Neural cell (in vitro differentiated cells): ENCODE measurements at regions not wholly inside any gene's neighbourhood (a gene's known extent, or its start where the extent isn't known, plus 50 kb on each side); places are given as distances from the start of the nearest gene placed in this dataset.

Experiments
- EZH2 ChIP-seq: fragments of 200-600, 300-800 bp; shearing (Covaris generic), sonication (generic); IDR thresholded peaks from 2 replicates; pipeline ENCODE4 v1.6.1; 2014; ENCODE audit warnings: antibody characterized with exemption, low read length, borderline replicate concordance, mild to moderate bottlenecking; ENCODE audit not compliant: insufficient read depth, poor library complexity, severe bottlenecking
- MXI1 ChIP-seq: fragments of 450-650 bp; conservative IDR thresholded peaks from 2 replicates; pipeline ENCODE4 v1.6.1; 2014; ENCODE audit warnings: antibody characterized with exemption, mild to moderate bottlenecking; ENCODE audit not compliant: poor library complexity, severe bottlenecking
- POLR2AphosphoS5 ChIP-seq: IDR thresholded peaks from 2 replicates; pipeline ENCODE4 v1.6.1; 2012
- SMC3 ChIP-seq: fragments of 450-650 bp; conservative IDR thresholded peaks from 2 replicates; pipeline ENCODE4 v1.6.1; 2014; ENCODE audit warnings: antibody characterized with exemption, mild to moderate bottlenecking, moderate library complexity; ENCODE audit not compliant: poor library complexity
- TF ChIP-seq, protein P1 (sequence below): fragments of 450-650 bp; IDR thresholded peaks from 2 replicates; pipeline ENCODE4 v1.5.1; 2014; ENCODE audit warnings: antibody characterized with exemption, mild to moderate bottlenecking, moderate library complexity; ENCODE audit not compliant: poor library complexity, severe bottlenecking

DNA sequence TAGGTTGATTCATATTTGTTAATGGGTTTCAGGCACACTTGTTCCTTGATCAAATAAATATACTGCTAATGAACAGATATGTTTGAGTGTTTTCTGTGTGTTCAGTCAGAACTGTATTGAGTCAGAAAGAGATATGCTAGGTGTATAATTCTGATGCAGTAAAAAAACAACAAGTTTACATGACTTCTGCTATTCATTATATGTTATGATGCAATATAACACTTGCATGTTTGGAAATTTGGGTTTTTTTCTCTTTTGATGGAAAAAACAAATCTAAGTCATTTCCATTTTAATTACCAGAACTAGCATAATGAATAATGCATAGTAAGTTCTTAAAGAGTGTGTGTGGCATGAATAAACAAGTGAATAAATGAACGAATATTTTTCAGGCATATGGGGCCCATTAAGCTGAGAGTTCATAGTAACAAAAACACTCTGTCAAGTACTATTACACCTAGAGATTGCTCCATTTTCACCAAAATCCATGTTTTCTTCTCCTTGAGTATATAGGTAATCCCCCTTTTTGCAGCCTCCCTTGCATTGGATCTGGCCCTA, 208.3 kb upstream of the NT5E start:
- TF ChIP-seq EZH2: no peak
- TF ChIP-seq, protein P1, sequence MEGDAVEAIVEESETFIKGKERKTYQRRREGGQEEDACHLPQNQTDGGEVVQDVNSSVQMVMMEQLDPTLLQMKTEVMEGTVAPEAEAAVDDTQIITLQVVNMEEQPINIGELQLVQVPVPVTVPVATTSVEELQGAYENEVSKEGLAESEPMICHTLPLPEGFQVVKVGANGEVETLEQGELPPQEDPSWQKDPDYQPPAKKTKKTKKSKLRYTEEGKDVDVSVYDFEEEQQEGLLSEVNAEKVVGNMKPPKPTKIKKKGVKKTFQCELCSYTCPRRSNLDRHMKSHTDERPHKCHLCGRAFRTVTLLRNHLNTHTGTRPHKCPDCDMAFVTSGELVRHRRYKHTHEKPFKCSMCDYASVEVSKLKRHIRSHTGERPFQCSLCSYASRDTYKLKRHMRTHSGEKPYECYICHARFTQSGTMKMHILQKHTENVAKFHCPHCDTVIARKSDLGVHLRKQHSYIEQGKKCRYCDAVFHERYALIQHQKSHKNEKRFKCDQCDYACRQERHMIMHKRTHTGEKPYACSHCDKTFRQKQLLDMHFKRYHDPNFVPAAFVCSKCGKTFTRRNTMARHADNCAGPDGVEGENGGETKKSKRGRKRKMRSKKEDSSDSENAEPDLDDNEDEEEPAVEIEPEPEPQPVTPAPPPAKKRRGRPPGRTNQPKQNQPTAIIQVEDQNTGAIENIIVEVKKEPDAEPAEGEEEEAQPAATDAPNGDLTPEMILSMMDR: no peak
- TF ChIP-seq MXI1: no peak
- TF ChIP-seq POLR2AphosphoS5: no peak
- TF ChIP-seq SMC3: no peak
